ENCODE measurements at regions not wholly inside any gene's neighbourhood (a gene's known extent, or its start where the extent isn't known, plus 50 kb on each side); places are given as distances from the start of the nearest gene placed in this dataset.

DNA sequence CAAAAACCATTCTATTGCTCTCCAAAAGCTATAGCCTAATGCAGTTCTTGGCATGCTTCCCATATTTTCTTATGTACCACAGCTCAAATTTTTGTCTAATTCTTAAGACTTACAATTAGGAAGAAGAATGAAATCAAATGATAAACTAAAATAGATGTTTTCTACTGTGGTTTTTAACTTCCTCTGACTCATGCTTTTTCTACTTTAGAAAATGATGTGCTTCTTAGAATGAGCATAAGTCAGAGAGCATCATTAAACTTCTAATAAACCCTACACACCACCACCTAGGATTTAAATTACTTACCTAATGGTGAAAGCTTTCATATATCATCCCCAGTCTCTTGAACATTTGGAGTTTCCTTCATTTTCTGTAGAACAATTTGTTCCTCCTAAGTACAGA lies 217.0 kb upstream of the NDST3 start:
- DNase-seq (ENCODE audit: low spot score), result no peak
- Histone ChIP-seq H4K91ac (ENCODE audit: low read depth, low read length, poor library complexity) (no peak overlapping the region), H3K14ac (ENCODE audit: low read length) (no peak overlapping the region), H4K8ac (ENCODE audit: low read depth, low read length) (no peak overlapping the region), H3K27ac (replicated peaks; ENCODE audit: low read length) (no peak overlapping the region), H3K23ac (ENCODE audit: low read depth, low read length, poor library complexity) (no peak overlapping the region), H3K4me2 (ENCODE audit: insufficient read depth, low read length, poor library complexity, severe bottlenecking) (no peak overlapping the region), H2BK120ac (ENCODE audit: low read depth, low read length) (no peak overlapping the region), H3K4me1 (ENCODE audit: control insufficient read depth in 2 of 2, insufficient read depth in 1 of 2, low read depth in 1 of 2, low read length in 2 of 2) (peaks cover 0 to 12% of the 10 kb centered on the region in 2 donors), H2BK5ac (ENCODE audit: low read length) (no peak overlapping the region), H2BK15ac (ENCODE audit: low read length) (no peak overlapping the region), H3K4ac (ENCODE audit: low read length) (no peak overlapping the region), H3K9me3 (replicated peaks in 1 of 2; ENCODE audit: control insufficient read depth in 2 of 2, insufficient read depth in 1 of 2, low read depth in 1 of 2, low read length in 2 of 2) (no peaks in the 10 kb centered on the region), H3K9ac (ENCODE audit: low read depth, low read length, poor library complexity) (no peak overlapping the region), H3K36me3 (replicated peaks in 1 of 2; ENCODE audit: control insufficient read depth in 2 of 2, insufficient read depth in 2 of 2, low read length in 2 of 2) (no peaks in the 10 kb centered on the region), H2BK12ac (ENCODE audit: low read length) (no peak overlapping the region), H3K4me3 (ENCODE audit: low read length in 2 of 2) (no peak overlapping the region), H3K79me1 (ENCODE audit: low read depth, low read length) (no peaks in the 10 kb centered on the region), H3K18ac (ENCODE audit: low read length) (no peak overlapping the region), H2AK5ac (ENCODE audit: low read depth, low read length) (no peak overlapping the region), H2AFZ (ENCODE audit: low read length) (no peak overlapping the region), H3K27me3 (ENCODE audit: control insufficient read depth in 3 of 3, insufficient read depth in 3 of 3, low read depth in 1 of 3, low read length in 3 of 3) (no peaks in the 10 kb centered on the region)

DNA sequence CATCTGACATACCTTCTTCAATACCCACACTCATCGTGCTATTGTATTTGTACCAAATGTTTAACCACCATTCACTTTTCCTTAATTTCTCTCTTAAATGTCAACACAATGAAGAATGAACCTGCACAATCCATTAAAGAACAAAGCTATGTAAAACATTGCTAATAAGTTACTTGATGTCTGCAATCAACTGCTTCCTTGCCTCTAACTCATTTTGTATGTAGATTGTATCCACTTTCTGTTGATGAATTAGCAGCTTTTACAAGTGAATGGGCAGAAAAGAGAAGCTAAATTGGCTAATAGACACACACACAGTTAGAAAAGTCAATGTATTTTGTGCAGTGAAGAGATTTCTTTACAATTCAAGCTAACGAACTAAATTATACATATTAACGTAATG lies 212.5 kb upstream of the NDST3 start:
- WGBS, 2 donors (ENCODE audit: extremely low coverage in 2 of 2, insufficient read length in 2 of 2, insufficient replicate concordance in 1 of 2), result no CpG with 5 or more reads among the region's 3 CpGs
- Histone ChIP-seq H3K4ac (ENCODE audit: low read length) (no peak overlapping the region), H3K4me1 (ENCODE audit: control insufficient read depth in 2 of 2, insufficient read depth in 1 of 2, low read depth in 1 of 2, low read length in 2 of 2) (no peaks in the 10 kb centered on the region)

DNA sequence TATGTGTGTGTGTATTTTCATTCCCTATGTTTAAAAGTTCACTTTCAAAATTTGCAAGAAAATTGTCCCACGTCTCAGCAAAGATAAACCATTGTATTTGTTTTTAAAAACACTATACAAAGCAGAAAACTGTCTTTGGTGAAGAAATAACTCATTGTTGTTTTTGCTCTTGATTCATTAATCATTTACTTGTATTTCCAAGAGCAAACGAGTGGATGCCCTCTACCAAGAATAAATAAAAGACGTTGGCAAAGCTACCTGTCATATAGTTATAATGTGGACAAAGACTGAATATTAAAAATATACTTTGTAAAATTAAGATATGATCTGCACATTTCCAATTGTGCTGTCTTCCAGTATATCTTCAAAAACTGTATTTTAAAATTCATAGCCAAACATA lies 210.9 kb upstream of the NDST3 start:
- no CpG with 5 or more reads among the region's 3 CpGs for WGBS, 2 donors (ENCODE audit: extremely low coverage in 2 of 2, insufficient read length in 2 of 2, insufficient replicate concordance in 1 of 2)
- DNase-seq (ENCODE audit: low spot score), result no peak
- Histone ChIP-seq H3K36me3 (replicated peaks in 1 of 2; ENCODE audit: control insufficient read depth in 2 of 2, insufficient read depth in 2 of 2, low read length in 2 of 2) (no peaks in the 10 kb centered on the region), H3K79me1 (ENCODE audit: low read depth, low read length) (no peaks in the 10 kb centered on the region), H3K23ac (ENCODE audit: low read depth, low read length, poor library complexity) (no peak overlapping the region), H3K9ac (ENCODE audit: low read depth, low read length, poor library complexity) (no peak overlapping the region), H3K27ac (replicated peaks; ENCODE audit: low read length) (no peak overlapping the region), H2BK120ac (ENCODE audit: low read depth, low read length) (no peak overlapping the region), H3K27me3 (ENCODE audit: control insufficient read depth in 3 of 3, insufficient read depth in 3 of 3, low read depth in 1 of 3, low read length in 3 of 3) (no peaks in the 10 kb centered on the region), H3K4me3 (ENCODE audit: low read length in 2 of 2) (no peak overlapping the region), H2AK5ac (ENCODE audit: low read depth, low read length) (no peak overlapping the region), H3K14ac (ENCODE audit: low read length) (no peak overlapping the region), H4K91ac (ENCODE audit: low read depth, low read length, poor library complexity) (no peak overlapping the region), H2BK12ac (ENCODE audit: low read length) (no peak overlapping the region), H3K4ac (ENCODE audit: low read length) (no peak overlapping the region), H4K8ac (ENCODE audit: low read depth, low read length) (no peak overlapping the region), H2AFZ (ENCODE audit: low read length) (no peak overlapping the region), H3K9me3 (replicated peaks in 1 of 2; ENCODE audit: control insufficient read depth in 2 of 2, insufficient read depth in 1 of 2, low read depth in 1 of 2, low read length in 2 of 2) (no peaks in the 10 kb centered on the region), H2BK15ac (ENCODE audit: low read length) (no peak overlapping the region), H3K4me1 (ENCODE audit: control insufficient read depth in 2 of 2, insufficient read depth in 1 of 2, low read depth in 1 of 2, low read length in 2 of 2) (no peaks in the 10 kb centered on the region), H2BK5ac (ENCODE audit: low read length) (no peak overlapping the region), H3K4me2 (ENCODE audit: insufficient read depth, low read length, poor library complexity, severe bottlenecking) (no peak overlapping the region), H3K18ac (ENCODE audit: low read length) (no peak overlapping the region)

More for the DNA sequence above, 212.5 kb upstream of the NDST3 start:
- H3K4me2 ChIP-seq (ENCODE audit: insufficient read depth, low read length, poor library complexity, severe bottlenecking), result no peak overlapping the region
- no peak overlapping the region for H3K14ac ChIP-seq (ENCODE audit: low read length)
- H4K91ac ChIP-seq (ENCODE audit: low read depth, low read length, poor library complexity), result no peak overlapping the region
- H3K27me3 ChIP-seq (ENCODE audit: control insufficient read depth in 3 of 3, insufficient read depth in 3 of 3, low read depth in 1 of 3, low read length in 3 of 3), result no peaks in the 10 kb centered on the region
- H2AFZ ChIP-seq (ENCODE audit: low read length), result no peak overlapping the region
- no peaks in the 10 kb centered on the region for H3K79me1 ChIP-seq (ENCODE audit: low read depth, low read length)
- no peak overlapping the region for H4K8ac ChIP-seq (ENCODE audit: low read depth, low read length)
- no peak overlapping the region for H3K27ac ChIP-seq (replicated peaks; ENCODE audit: low read length)
- H3K36me3 ChIP-seq (replicated peaks in 1 of 2; ENCODE audit: control insufficient read depth in 2 of 2, insufficient read depth in 2 of 2, low read length in 2 of 2), result no peaks in the 10 kb centered on the region
- no peak overlapping the region for H2AK5ac ChIP-seq (ENCODE audit: low read depth, low read length)
- H3K4me3 ChIP-seq (ENCODE audit: low read length in 2 of 2), result no peak overlapping the region
- no peak overlapping the region for H2BK12ac ChIP-seq (ENCODE audit: low read length)
- no peak overlapping the region for H2BK120ac ChIP-seq (ENCODE audit: low read depth, low read length)
- no peak overlapping the region for H3K9ac ChIP-seq (ENCODE audit: low read depth, low read length, poor library complexity)
- no peak for DNase-seq (ENCODE audit: low spot score)
- no peaks in the 10 kb centered on the region for H3K9me3 ChIP-seq (replicated peaks in 1 of 2; ENCODE audit: control insufficient read depth in 2 of 2, insufficient read depth in 1 of 2, low read depth in 1 of 2, low read length in 2 of 2)
- H2BK5ac ChIP-seq (ENCODE audit: low read length), result no peak overlapping the region
- H2BK15ac ChIP-seq (ENCODE audit: low read length), result no peak overlapping the region
- H3K18ac ChIP-seq (ENCODE audit: low read length), result no peak overlapping the region
- H3K23ac ChIP-seq (ENCODE audit: low read depth, low read length, poor library complexity), result no peak overlapping the region

DNA sequence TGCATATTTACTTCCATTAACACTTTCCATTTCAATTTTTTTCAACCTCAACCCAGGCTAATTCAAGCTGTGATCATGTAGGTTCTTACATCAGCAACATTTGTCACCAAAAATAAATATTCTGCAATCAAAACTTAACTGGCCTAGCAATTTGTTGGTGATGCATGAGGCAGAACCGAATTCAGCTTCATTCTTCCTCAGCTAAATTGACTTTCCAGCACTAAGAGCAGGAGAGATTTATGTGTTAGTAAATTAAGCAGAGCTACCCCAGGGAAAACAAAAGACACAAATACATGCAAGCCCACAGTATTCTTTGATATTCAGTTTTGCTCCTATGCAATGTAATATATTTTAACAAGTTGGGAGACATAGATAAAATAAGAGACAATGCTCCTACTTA lies 208.7 kb upstream of the NDST3 start:
- H3K27me3 ChIP-seq (ENCODE audit: control insufficient read depth in 3 of 3, insufficient read depth in 3 of 3, low read depth in 1 of 3, low read length in 3 of 3), result no peaks in the 10 kb centered on the region
- no peak overlapping the region for H2AK5ac ChIP-seq (ENCODE audit: low read depth, low read length)
- H3K4ac ChIP-seq (ENCODE audit: low read length), result no peak overlapping the region
- no peak for DNase-seq (ENCODE audit: low spot score)
- no peaks in the 10 kb centered on the region for H3K79me1 ChIP-seq (ENCODE audit: low read depth, low read length)
- no peaks in the 10 kb centered on the region for H3K36me3 ChIP-seq (replicated peaks in 1 of 2; ENCODE audit: control insufficient read depth in 2 of 2, insufficient read depth in 2 of 2, low read length in 2 of 2)
- H3K27ac ChIP-seq (replicated peaks; ENCODE audit: low read length), result no peak overlapping the region
- H4K8ac ChIP-seq (ENCODE audit: low read depth, low read length), result no peak overlapping the region
- WGBS, 2 donors (ENCODE audit: extremely low coverage in 2 of 2, insufficient read length in 2 of 2, insufficient replicate concordance in 1 of 2), result no CpG with 5 or more reads among the region's 1 CpG
- H3K4me1 ChIP-seq (ENCODE audit: control insufficient read depth in 2 of 2, insufficient read depth in 1 of 2, low read depth in 1 of 2, low read length in 2 of 2), result peaks cover 0 to 5% of the 10 kb centered on the region in 2 donors
- H3K18ac ChIP-seq (ENCODE audit: low read length), result no peak overlapping the region
- no peak overlapping the region for H3K4me2 ChIP-seq (ENCODE audit: insufficient read depth, low read length, poor library complexity, severe bottlenecking)
- H2BK5ac ChIP-seq (ENCODE audit: low read length), result no peak overlapping the region
- no peak overlapping the region for H3K14ac ChIP-seq (ENCODE audit: low read length)
- no peak overlapping the region for H3K9ac ChIP-seq (ENCODE audit: low read depth, low read length, poor library complexity)
- H3K9me3 ChIP-seq (replicated peaks in 1 of 2; ENCODE audit: control insufficient read depth in 2 of 2, insufficient read depth in 1 of 2, low read depth in 1 of 2, low read length in 2 of 2), result no peaks in the 10 kb centered on the region
- H2BK15ac ChIP-seq (ENCODE audit: low read length), result no peak overlapping the region
- H4K91ac ChIP-seq (ENCODE audit: low read depth, low read length, poor library complexity), result no peak overlapping the region
- H2AFZ ChIP-seq (ENCODE audit: low read length), result no peak overlapping the region
- no peak overlapping the region for H2BK120ac ChIP-seq (ENCODE audit: low read depth, low read length)
- H2BK12ac ChIP-seq (ENCODE audit: low read length), result no peak overlapping the region
- H3K4me3 ChIP-seq (ENCODE audit: low read length in 2 of 2), result no peak overlapping the region
- no peak overlapping the region for H3K23ac ChIP-seq (ENCODE audit: low read depth, low read length, poor library complexity)

All from neuronal stem cell (in vitro differentiated cells).